ENCODE measurements at regions not wholly inside any gene's neighbourhood (a gene's known extent, or its start where the extent isn't known, plus 50 kb on each side); places are given as distances from the start of the nearest gene placed in this dataset.
A peak's percentile ranks its signal among the peaks of the same experiment; 100 is the strongest.

DNA sequence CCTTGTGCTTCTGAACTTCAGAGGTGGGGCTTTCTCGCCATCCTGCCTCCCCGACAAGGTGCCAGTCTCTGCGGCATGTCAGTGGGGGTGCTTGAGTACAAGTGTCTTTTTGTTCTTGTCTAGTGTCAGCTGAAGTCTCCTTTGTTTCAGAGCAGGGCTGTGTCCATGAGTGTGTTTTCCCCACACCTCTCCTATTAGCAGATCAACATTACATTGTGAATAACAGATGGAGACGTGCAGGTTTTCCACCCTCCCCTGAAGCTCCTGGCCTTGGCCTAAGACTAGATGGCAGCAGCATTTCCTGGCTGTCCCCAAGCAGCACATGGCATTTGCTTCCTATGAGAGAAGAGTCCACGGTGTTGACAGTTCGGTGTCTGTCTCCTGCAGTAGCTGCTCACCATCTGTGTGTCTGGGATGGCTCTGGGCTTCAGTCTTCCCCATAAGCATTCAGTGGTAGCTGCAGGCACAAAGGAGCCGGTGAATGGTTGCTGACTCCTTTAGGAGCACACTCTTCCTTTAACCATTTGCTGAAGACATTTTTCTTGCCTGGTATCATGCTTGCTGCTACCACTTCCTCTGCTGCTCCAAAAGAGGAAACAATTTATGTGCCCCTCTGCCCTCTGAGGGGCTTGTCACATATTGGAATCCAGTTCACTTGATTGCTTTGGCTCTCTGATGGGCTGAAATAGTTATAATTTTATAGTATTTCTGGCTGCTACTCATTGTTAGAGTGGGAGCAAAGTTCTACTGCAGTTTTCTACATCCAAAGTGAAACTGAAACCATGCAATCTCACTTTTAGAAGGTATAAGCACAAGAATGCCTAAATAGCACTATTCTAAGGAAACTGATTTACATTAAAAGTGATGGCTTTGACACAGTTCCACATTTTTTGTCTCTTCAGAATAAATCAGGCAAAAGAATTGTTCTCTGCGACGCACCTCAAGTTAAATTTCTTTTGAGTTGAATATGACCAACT, 913.0 kb downstream of the C6orf118 start:
- Mint-ChIP-seq H3K27ac (ENCODE audit: unreplicated experiment) (peak overlapping the region; percentile 9), H3K4me1 (ENCODE audit: low read depth, unreplicated experiment) (peaks cover 4% of the 10 kb centered on the region), H3K36me3 (ENCODE audit: unreplicated experiment) (no peaks in the 10 kb centered on the region), H3K9me3 (ENCODE audit: unreplicated experiment) (no peaks in the 10 kb centered on the region), H3K4me3 (ENCODE audit: unreplicated experiment) (no peak overlapping the region), H3K27me3 (ENCODE audit: unreplicated experiment) (peaks cover 2% of the 10 kb centered on the region)
- TF ChIP-seq, protein P1, sequence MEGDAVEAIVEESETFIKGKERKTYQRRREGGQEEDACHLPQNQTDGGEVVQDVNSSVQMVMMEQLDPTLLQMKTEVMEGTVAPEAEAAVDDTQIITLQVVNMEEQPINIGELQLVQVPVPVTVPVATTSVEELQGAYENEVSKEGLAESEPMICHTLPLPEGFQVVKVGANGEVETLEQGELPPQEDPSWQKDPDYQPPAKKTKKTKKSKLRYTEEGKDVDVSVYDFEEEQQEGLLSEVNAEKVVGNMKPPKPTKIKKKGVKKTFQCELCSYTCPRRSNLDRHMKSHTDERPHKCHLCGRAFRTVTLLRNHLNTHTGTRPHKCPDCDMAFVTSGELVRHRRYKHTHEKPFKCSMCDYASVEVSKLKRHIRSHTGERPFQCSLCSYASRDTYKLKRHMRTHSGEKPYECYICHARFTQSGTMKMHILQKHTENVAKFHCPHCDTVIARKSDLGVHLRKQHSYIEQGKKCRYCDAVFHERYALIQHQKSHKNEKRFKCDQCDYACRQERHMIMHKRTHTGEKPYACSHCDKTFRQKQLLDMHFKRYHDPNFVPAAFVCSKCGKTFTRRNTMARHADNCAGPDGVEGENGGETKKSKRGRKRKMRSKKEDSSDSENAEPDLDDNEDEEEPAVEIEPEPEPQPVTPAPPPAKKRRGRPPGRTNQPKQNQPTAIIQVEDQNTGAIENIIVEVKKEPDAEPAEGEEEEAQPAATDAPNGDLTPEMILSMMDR (IDR thresholded peaks at IDR 0.05; ENCODE audit: partially characterized antibody, unreplicated experiment) = no peak
- no peak for DNase-seq

DNA sequence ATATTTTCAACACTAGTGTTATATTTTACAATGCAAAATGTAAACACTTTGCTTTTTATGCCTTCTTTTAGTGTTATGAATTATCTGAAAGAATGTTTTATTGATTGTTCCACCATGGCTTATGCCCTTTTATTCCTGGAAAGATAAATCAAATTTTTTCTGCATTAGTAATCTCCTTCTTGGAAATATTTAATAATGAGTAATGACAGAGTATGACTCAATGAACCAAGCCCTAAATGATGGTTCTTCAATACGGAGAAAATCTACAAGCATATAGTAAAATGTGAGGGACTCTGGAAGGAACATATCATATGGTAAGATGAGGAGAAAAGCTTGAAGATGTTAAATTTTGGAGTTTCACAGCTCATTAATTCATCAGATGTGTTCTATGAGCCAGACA, 929.6 kb downstream of the C6orf118 start:
- no peaks in the 10 kb centered on the region for H3K27me3 Mint-ChIP-seq (ENCODE audit: unreplicated experiment)
- no peak for DNase-seq
- H3K9me3 Mint-ChIP-seq (ENCODE audit: unreplicated experiment) = no peaks in the 10 kb centered on the region
- H3K4me1 Mint-ChIP-seq (ENCODE audit: low read depth, unreplicated experiment) = no peaks in the 10 kb centered on the region
- TF ChIP-seq, protein P1 (IDR thresholded peaks at IDR 0.05; ENCODE audit: partially characterized antibody, unreplicated experiment) = no peak
- H3K36me3 Mint-ChIP-seq (ENCODE audit: unreplicated experiment) = peaks cover 5% of the 10 kb centered on the region
- H3K4me3 Mint-ChIP-seq (ENCODE audit: unreplicated experiment) = no peak overlapping the region
- no peak overlapping the region for H3K27ac Mint-ChIP-seq (ENCODE audit: unreplicated experiment)

DNA sequence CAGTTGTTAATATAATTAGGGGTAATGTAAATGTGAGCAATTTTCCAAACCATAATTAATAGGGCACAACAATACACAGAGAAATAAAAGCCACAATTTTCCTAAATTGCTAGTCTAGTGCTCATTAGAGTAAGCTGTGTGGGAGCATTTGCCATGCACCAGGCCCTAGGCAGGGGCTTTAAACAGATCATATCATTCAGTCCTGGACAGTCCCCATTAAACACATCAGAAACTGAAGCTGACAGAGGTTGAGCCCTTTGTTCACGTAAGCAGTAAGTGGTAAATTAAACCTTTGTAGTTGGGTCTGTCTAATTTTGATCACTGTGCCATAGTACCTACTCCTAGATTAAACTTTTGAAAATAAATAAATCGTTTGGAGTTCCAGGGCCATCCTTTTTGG, 931.1 kb downstream of the C6orf118 start:
- no peaks in the 10 kb centered on the region for H3K9me3 Mint-ChIP-seq (ENCODE audit: unreplicated experiment)
- H3K27me3 Mint-ChIP-seq (ENCODE audit: unreplicated experiment) = no peaks in the 10 kb centered on the region
- H3K36me3 Mint-ChIP-seq (ENCODE audit: unreplicated experiment) = peaks cover 5% of the 10 kb centered on the region
- H3K4me1 Mint-ChIP-seq (ENCODE audit: low read depth, unreplicated experiment) = no peaks in the 10 kb centered on the region
- no peak for DNase-seq
- TF ChIP-seq, protein P1 (IDR thresholded peaks at IDR 0.05; ENCODE audit: partially characterized antibody, unreplicated experiment) = no peak
- no peak overlapping the region for H3K4me3 Mint-ChIP-seq (ENCODE audit: unreplicated experiment)
- no peak overlapping the region for H3K27ac Mint-ChIP-seq (ENCODE audit: unreplicated experiment)

DNA sequence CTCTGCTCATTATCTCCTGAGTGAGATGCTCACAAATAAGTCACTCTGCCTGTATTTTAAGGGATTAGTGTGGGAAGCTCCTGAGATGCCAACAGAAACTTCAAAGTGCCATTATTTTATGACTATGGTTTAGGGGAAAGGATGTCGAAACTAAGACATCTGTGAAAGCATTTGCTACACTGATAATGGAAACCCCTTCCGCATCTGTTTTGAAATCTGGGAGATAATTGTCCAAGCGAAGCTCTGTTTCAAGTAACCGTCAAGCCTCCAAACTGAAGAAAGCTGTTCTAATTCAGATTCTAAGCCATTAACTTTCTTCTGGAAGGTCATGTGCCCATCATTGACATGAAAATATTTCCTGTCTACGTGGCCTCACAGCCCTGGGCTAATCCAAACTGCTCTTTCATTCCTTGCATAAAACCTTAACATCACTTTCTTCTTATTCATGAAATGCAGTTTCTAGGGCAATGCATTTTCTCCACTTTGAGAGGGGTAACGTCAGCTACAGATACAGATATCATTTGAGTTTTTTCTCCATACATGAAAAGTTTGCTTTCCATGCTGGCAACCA, 932.0 kb downstream of the C6orf118 start:
- no peak overlapping the region for H3K4me3 Mint-ChIP-seq (ENCODE audit: unreplicated experiment)
- H3K9me3 Mint-ChIP-seq (ENCODE audit: unreplicated experiment) = no peaks in the 10 kb centered on the region
- TF ChIP-seq, protein P1 (IDR thresholded peaks at IDR 0.05; ENCODE audit: partially characterized antibody, unreplicated experiment) = no peak
- DNase-seq = no peak
- H3K27ac Mint-ChIP-seq (ENCODE audit: unreplicated experiment) = no peak overlapping the region
- no peaks in the 10 kb centered on the region for H3K4me1 Mint-ChIP-seq (ENCODE audit: low read depth, unreplicated experiment)
- H3K27me3 Mint-ChIP-seq (ENCODE audit: unreplicated experiment) = no peaks in the 10 kb centered on the region
- H3K36me3 Mint-ChIP-seq (ENCODE audit: unreplicated experiment) = peaks cover 5% of the 10 kb centered on the region

DNA sequence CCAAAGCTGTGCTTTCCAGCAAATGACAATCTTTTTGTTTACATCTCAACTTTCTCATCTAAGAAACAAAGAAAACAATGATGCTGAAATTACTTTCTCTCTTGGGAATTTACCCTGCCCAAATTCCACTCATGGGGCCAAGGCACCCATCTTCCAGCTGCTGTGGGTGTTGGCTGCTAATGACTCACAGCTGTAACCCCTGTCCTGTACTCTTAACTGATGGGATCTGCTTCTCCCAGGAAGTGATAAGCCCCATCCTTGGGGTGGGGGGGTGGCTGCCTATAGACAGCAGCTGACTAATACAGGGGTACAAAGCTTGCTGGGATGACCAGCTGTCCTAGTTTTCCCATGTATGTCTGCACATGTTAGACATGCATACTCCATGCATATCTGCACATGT, 938.6 kb downstream of the C6orf118 start:
- H3K36me3 Mint-ChIP-seq (ENCODE audit: unreplicated experiment) = no peaks in the 10 kb centered on the region
- no peaks in the 10 kb centered on the region for H3K4me1 Mint-ChIP-seq (ENCODE audit: low read depth, unreplicated experiment)
- H3K27ac Mint-ChIP-seq (ENCODE audit: unreplicated experiment) = no peak overlapping the region
- DNase-seq = no peak
- H3K27me3 Mint-ChIP-seq (ENCODE audit: unreplicated experiment) = no peaks in the 10 kb centered on the region
- no peaks in the 10 kb centered on the region for H3K9me3 Mint-ChIP-seq (ENCODE audit: unreplicated experiment)
- H3K4me3 Mint-ChIP-seq (ENCODE audit: unreplicated experiment) = no peak overlapping the region
- TF ChIP-seq, protein P1 (IDR thresholded peaks at IDR 0.05; ENCODE audit: partially characterized antibody, unreplicated experiment) = no peak
